Endothelial cell of umbilical vein (primary cell): ENCODE measurements at regions not wholly inside any gene's neighbourhood (a gene's known extent, or its start where the extent isn't known, plus 50 kb on each side); places are given as distances from the start of the nearest gene placed in this dataset.

ENCODE experiments used
- EZH2 ChIP-seq: IDR thresholded peaks from 2 replicates; pipeline ENCODE4 v1.6.1; 2012; ENCODE audit warnings: borderline replicate concordance, low read depth, mild to moderate bottlenecking, moderate library complexity, low read length, inconsistent platforms; ENCODE audit not compliant: severe bottlenecking
- FOS ChIP-seq: IDR thresholded peaks from 2 replicates; pipeline ENCODE4 v1.6.1; 2011; ENCODE audit warnings: mild to moderate bottlenecking, low read length, moderate library complexity, borderline replicate concordance; ENCODE audit not compliant: insufficient read depth
- GATA2 ChIP-seq: IDR thresholded peaks from 2 replicates; pipeline ENCODE4 v1.7.0; 2011; ENCODE audit warnings: low read depth, mild to moderate bottlenecking, moderate library complexity, mixed read lengths, low read length; ENCODE audit not compliant: insufficient read length, insufficient read depth
- POLR2A ChIP-seq: IDR thresholded peaks from 2 replicates; pipeline ENCODE4 v1.6.1; 2012; ENCODE audit warnings: low read depth, mild to moderate bottlenecking, control low read depth, low read length
- POLR2AphosphoS5 ChIP-seq: IDR thresholded peaks from 2 replicates; pipeline ENCODE4 v1.6.1; 2012; ENCODE audit warnings: low read depth, mild to moderate bottlenecking, control low read depth, low read length, moderate library complexity; ENCODE audit not compliant: insufficient read depth
- TF ChIP-seq, protein P1 (sequence below), 2 donors: IDR thresholded peaks; 1 replicate in 1 of 2; 2 replicates in 1 of 2; pipeline ENCODE4 v1.5.1; 2011; ENCODE audit warnings: low read length in 2 of 2, mild to moderate bottlenecking in 2 of 2, moderate library complexity in 2 of 2, control low read depth in 1 of 2, inconsistent platforms in 1 of 2, low read depth in 1 of 2; ENCODE audit not compliant: insufficient read depth in 1 of 2; ENCODE audit errors: extremely low read depth in 1 of 2
- TF ChIP-seq, protein P2 (sequence below): IDR thresholded peaks from 2 replicates; pipeline ENCODE4 v1.6.1; 2011; ENCODE audit not compliant: insufficient read depth, insufficient read length

DNA sequence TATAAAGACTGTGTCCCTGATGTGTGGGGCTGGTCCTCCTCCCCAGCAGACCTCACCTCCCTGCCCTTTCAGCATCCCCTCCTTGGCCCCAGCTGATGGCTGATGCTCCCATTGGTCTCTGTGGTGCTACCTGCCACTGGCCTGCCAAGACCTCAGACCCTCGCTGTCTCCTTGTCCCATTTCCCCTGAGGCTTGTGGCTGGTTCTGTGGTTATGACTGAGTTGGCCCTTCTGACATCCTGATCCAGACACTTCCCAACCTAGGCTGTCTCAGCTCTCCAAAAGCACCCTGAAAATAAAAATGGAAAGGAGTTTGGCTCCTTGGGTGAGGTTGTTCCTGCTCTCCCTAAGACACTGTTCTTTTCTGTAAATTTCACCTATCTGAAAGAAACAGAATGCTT is 214.2 kb downstream of the RPS24 start:
- TF ChIP-seq EZH2: no peak
- no peak for TF ChIP-seq POLR2A
- no peak for TF ChIP-seq POLR2AphosphoS5
- TF ChIP-seq, protein P1, sequence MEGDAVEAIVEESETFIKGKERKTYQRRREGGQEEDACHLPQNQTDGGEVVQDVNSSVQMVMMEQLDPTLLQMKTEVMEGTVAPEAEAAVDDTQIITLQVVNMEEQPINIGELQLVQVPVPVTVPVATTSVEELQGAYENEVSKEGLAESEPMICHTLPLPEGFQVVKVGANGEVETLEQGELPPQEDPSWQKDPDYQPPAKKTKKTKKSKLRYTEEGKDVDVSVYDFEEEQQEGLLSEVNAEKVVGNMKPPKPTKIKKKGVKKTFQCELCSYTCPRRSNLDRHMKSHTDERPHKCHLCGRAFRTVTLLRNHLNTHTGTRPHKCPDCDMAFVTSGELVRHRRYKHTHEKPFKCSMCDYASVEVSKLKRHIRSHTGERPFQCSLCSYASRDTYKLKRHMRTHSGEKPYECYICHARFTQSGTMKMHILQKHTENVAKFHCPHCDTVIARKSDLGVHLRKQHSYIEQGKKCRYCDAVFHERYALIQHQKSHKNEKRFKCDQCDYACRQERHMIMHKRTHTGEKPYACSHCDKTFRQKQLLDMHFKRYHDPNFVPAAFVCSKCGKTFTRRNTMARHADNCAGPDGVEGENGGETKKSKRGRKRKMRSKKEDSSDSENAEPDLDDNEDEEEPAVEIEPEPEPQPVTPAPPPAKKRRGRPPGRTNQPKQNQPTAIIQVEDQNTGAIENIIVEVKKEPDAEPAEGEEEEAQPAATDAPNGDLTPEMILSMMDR (IDR thresholded peaks at IDR 0.05; ENCODE audit: extremely low read depth in 1 of 2, insufficient read depth in 1 of 2, low read depth in 1 of 2, low read length in 2 of 2): no peak
- TF ChIP-seq, protein P2, sequence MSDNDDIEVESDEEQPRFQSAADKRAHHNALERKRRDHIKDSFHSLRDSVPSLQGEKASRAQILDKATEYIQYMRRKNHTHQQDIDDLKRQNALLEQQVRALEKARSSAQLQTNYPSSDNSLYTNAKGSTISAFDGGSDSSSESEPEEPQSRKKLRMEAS: no peak
- no peak for TF ChIP-seq GATA2
- no peak for TF ChIP-seq FOS
